ENCODE measurements at regions not wholly inside any gene's neighbourhood (a gene's known extent, or its start where the extent isn't known, plus 50 kb on each side); places are given as distances from the start of the nearest gene placed in this dataset.
A peak's percentile ranks its signal among the peaks of the same experiment; 100 is the strongest.
"Not testable (repeated sequence)": the region's sequence is repeated elsewhere in the genome, so short reads cannot be mapped to it uniquely, and the experiment has no call there.

DNA sequence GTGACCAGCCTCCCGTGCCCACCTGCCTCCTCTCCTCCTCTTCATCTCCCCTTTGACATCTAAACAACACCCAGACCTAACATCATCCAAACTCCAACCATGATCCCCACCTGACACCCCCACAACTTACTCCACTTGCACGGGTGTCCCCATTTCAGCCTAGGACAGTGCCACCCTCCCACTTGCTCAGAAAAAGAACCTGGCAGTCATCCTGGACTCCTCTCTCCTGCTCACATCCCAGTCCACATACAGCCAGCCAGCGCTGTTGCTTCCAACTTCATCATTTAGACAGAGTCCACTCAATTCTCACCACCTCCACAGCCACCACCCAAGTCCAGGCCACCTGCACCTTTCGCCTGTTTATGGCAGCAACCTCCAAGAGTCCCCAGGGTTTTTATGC, 485.7 kb downstream of the MN1 start:
- intact Hi-C loops (cut with DNase I), result no loop called here

DNA sequence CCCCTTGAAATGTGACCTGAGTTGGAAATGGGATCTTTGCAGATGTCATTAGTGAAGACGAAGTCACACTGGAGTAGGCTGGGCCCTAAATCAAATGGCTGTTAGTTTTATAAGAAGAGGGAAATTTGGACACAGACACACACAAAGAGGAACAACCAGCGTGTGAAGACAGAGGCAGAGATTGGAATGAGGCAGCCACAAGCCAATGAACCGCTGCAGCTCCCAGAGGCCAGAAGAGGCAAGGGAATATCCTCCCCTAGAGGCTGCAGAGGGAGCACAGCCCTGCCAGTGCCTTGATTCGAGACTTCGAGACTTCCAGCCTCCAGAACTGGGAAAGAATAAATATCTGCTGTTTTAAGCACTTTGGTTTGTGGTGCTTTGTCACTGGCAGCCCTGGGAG, 484.5 kb downstream of the MN1 start:
- TF ChIP-seq, protein P1, sequence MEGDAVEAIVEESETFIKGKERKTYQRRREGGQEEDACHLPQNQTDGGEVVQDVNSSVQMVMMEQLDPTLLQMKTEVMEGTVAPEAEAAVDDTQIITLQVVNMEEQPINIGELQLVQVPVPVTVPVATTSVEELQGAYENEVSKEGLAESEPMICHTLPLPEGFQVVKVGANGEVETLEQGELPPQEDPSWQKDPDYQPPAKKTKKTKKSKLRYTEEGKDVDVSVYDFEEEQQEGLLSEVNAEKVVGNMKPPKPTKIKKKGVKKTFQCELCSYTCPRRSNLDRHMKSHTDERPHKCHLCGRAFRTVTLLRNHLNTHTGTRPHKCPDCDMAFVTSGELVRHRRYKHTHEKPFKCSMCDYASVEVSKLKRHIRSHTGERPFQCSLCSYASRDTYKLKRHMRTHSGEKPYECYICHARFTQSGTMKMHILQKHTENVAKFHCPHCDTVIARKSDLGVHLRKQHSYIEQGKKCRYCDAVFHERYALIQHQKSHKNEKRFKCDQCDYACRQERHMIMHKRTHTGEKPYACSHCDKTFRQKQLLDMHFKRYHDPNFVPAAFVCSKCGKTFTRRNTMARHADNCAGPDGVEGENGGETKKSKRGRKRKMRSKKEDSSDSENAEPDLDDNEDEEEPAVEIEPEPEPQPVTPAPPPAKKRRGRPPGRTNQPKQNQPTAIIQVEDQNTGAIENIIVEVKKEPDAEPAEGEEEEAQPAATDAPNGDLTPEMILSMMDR (IDR thresholded peaks at IDR 0.05), result no peak
- H3K36me3 ChIP-seq, result no peaks in the 10 kb centered on the region

More for the DNA sequence above, 485.7 kb downstream of the MN1 start:
- TF ChIP-seq, protein P1 (IDR thresholded peaks at IDR 0.05), result no peak
- no peaks in the 10 kb centered on the region for H3K36me3 ChIP-seq
- H3K27ac ChIP-seq, result no peak overlapping the region
- peaks cover 4% of the 10 kb centered on the region for H3K4me1 ChIP-seq
- peaks cover 3% of the 10 kb centered on the region for H3K27me3 ChIP-seq
- H3K4me3 ChIP-seq, result no peak overlapping the region
- no peaks in the 10 kb centered on the region for H3K9me3 ChIP-seq
- ATAC-seq, result no peak
- DNase-seq, result no peak

DNA sequence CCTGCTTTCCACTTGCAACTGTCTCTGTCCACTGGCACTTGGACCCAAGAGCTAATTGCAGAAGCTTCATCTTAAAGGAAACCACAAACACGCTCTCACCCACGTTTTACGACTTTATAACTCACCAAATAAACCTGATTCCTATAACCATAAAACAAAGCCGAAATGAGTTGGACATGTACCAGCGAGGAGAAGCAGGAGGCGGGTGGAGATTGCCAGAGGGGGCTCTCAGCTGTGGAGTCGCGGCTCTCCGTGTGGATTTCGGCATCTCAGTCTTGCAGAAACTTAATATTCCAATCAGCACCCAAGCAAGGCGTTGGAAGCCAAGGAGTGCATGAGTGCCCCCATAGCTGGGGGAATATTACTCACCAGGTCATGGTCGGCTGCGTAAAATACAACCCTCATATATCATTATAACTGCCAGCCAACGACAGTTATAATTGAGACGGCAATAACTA, 483.6 kb downstream of the MN1 start:
- intact Hi-C loops (cut with DNase I), result no loop called here
- Histone ChIP-seq H3K36me3 (no peaks in the 10 kb centered on the region), H3K4me3 (no peak overlapping the region), H3K9me3 (no peaks in the 10 kb centered on the region), H3K4me1 (peaks cover 4% of the 10 kb centered on the region), H3K27ac (no peak overlapping the region), H3K27me3 (peaks cover 10% of the 10 kb centered on the region)
- ATAC-seq, result no peak
- TF ChIP-seq, protein P1 (IDR thresholded peaks at IDR 0.05), result no peak
- DNase-seq, result no peak

More for the DNA sequence above, 484.5 kb downstream of the MN1 start:
- no peak overlapping the region for H3K27ac ChIP-seq
- no peak overlapping the region for H3K4me3 ChIP-seq
- DNase-seq, result no peak
- peaks cover 3% of the 10 kb centered on the region for H3K27me3 ChIP-seq
- no peaks in the 10 kb centered on the region for H3K9me3 ChIP-seq
- intact Hi-C loops (cut with DNase I), result no loop called here
- H3K4me1 ChIP-seq, result peaks cover 4% of the 10 kb centered on the region
- peak; percentile 28 for ATAC-seq

DNA sequence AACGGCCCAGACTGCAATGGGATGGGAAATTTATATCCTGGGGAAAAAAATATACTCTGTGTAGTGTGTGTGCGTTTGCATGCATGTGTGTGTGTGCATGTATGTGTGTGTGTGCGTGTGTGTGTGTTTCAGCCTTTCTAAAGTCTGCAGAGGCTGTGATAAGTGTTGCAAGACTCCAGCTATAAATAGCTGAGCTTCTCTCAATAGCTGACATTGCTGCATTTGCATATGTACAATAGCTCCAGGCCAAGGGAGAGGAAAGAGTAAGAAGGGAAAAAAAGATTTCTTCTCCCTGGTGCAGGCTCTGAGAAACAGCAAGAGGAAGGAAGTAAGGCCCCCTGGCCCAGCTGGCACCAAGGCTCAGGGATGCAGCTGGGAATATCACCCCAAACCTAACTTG, 483.0 kb downstream of the MN1 start:
- DNase-seq, result no peak
- TF ChIP-seq, protein P1 (IDR thresholded peaks at IDR 0.05), result no peak

DNA sequence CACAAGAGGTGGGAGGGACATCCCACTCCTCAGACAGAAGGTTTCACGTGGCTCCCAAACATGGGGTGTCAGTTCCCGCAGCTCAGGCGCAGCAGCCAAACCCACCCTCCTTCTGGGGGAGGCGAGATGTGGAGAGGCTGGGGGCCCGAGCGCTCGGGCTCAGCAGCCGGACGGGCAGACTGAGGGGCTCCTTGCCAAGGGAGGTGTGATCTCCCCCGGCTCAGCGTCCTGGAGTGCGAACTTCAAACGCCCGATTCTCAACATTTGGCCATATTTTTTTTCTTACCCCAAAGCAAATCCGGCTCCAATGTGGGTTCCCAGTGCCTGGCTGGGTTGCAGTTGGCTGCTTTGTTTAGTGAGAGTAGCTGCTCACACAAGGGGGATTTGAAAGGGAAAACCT, 477.9 kb downstream of the MN1 start:
- H3K4me3 ChIP-seq, result no peak overlapping the region
- DNase-seq (no peak), ATAC-seq (no peak)
- H3K27ac ChIP-seq, result no peak overlapping the region
- H3K27me3 ChIP-seq, result peaks cover 14% of the 10 kb centered on the region
- TF ChIP-seq, protein P1 (IDR thresholded peaks at IDR 0.05), result no peak
- H3K36me3 ChIP-seq, result no peaks in the 10 kb centered on the region
- intact Hi-C loops (cut with DNase I), result no loop called here
- H3K4me1 ChIP-seq, result no peaks in the 10 kb centered on the region
- no peaks in the 10 kb centered on the region for H3K9me3 ChIP-seq

More for the DNA sequence above, 483.0 kb downstream of the MN1 start:
- peak; percentile 44 for ATAC-seq
- Histone ChIP-seq H3K36me3 (no peaks in the 10 kb centered on the region), H3K4me3 (no peak overlapping the region), H3K4me1 (peaks cover 4% of the 10 kb centered on the region), H3K9me3 (no peaks in the 10 kb centered on the region), H3K27ac (no peak overlapping the region), H3K27me3 (peaks cover 10% of the 10 kb centered on the region)
- intact Hi-C loops (cut with DNase I), result no loop called here

DNA sequence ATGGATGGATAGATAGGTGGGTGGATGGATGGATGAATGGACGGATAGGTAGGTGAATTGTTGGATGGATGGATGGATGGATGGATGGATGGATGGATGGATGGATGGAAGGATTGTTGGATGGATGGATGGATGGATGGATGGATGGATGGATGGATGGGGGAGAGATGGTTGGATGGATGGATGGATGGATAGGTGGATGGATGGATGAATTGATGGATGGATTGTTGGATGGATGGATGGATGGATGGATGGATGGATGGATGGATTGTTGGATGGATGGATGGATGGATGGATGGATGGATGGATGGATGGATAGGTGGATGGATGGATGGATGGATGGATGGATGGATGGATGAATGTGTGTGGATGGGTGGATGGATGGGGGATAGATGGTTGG, 476.6 kb downstream of the MN1 start:
- ATAC-seq; H3K9me3 ChIP-seq; DNase-seq; intact Hi-C loops (cut with DNase I); H3K36me3 ChIP-seq; H3K27ac ChIP-seq; H3K4me3 ChIP-seq; H3K4me1 ChIP-seq: not testable (repeated sequence)
- peaks cover 14% of the 10 kb centered on the region for H3K27me3 ChIP-seq
